ENCODE measurements at regions not wholly inside any gene's neighbourhood (a gene's known extent, or its start where the extent isn't known, plus 50 kb on each side); places are given as distances from the start of the nearest gene placed in this dataset.

DNA sequence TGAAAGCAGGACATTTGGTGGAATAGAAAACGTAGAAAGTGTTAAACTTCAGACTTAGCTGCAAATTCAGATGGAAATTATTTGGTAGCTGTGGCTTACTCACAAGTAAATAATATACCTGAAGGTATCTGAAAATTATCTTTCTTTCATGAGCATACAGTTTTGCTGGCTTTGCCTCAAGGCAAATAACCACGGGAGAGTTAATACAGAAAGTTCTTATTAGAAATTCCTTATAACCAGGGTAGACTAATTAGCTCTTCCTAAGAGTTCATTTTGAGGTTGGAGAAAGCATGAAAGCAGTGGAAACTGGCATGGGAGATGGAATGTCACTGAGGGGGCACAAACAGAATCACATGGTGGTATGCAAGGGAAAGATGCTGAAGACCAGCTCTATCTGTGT, 217.5 kb downstream of the CD83 start:
- Histone ChIP-seq H3K4me3 (ENCODE audit: low read length in 3 of 3) (no peak overlapping the region), H3K4me1 (ENCODE audit: control insufficient read depth in 3 of 3, insufficient read depth in 3 of 3, low read length in 3 of 3) (peaks cover 0 to 2% (median 0%) of the 10 kb centered on the region in 3 donors), H3K9ac (ENCODE audit: low read depth in 1 of 3, low read length in 3 of 3) (no peak overlapping the region), H3K9me3 (ENCODE audit: control insufficient read depth in 3 of 3, low read length in 3 of 3) (no peaks in the 10 kb centered on the region), H3K27ac (ENCODE audit: low read depth, low read length) (no peak overlapping the region), H3K36me3 (ENCODE audit: control insufficient read depth in 3 of 3, insufficient read depth in 3 of 3, low read length in 3 of 3) (no peaks in the 10 kb centered on the region), H3K27me3 (ENCODE audit: control insufficient read depth in 3 of 3, insufficient read depth in 3 of 3, low read length in 3 of 3) (peaks cover 0 to under 1% (median 0%) of the 10 kb centered on the region in 3 donors)

- H3K4me3 ChIP-seq (ENCODE audit: low read length in 3 of 3) = no peak overlapping the region
- peaks cover 0 to 2% (median 0%) of the 10 kb centered on the region in 3 donors for H3K4me1 ChIP-seq (ENCODE audit: control insufficient read depth in 3 of 3, insufficient read depth in 3 of 3, low read length in 3 of 3)
- no peak overlapping the region for H3K27ac ChIP-seq (ENCODE audit: low read depth, low read length)
- H3K27me3 ChIP-seq (ENCODE audit: control insufficient read depth in 3 of 3, insufficient read depth in 3 of 3, low read length in 3 of 3) = no peaks in the 10 kb centered on the region
- H3K9ac ChIP-seq (ENCODE audit: low read depth in 1 of 3, low read length in 3 of 3) = no peak overlapping the region
- no peaks in the 10 kb centered on the region for H3K36me3 ChIP-seq (ENCODE audit: control insufficient read depth in 3 of 3, insufficient read depth in 3 of 3, low read length in 3 of 3)
- H3K9me3 ChIP-seq (ENCODE audit: control insufficient read depth in 3 of 3, low read length in 3 of 3) = no peaks in the 10 kb centered on the region
Observed at GRCh38 chr6:14337152-14337551, 219.6 kb downstream of the CD83 start.

DNA sequence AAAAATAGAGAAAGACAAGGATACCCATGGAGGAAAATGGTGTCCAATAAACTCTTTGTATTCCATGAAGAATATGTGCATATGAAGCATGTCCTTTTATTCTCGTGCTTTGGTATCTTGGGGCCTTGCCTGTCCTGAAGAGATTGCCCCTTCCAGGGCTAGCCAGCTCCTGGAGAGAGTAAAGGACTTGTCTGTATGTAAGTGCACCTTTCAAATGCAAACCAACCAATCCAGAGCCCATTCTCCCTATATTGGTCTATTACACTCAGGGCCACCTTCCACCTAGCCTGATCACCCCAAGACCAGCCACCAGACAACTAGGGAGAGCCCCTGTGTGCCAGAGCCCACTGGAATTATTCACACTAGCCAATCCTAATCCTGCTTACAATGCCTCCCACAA, 221.6 kb downstream of the CD83 start:
- no peaks in the 10 kb centered on the region for H3K9me3 ChIP-seq (ENCODE audit: control insufficient read depth in 3 of 3, low read length in 3 of 3)
- H3K4me1 ChIP-seq (ENCODE audit: control insufficient read depth in 3 of 3, insufficient read depth in 3 of 3, low read length in 3 of 3) = no peaks in the 10 kb centered on the region
- H3K36me3 ChIP-seq (ENCODE audit: control insufficient read depth in 3 of 3, insufficient read depth in 3 of 3, low read length in 3 of 3) = no peaks in the 10 kb centered on the region
- H3K4me3 ChIP-seq (ENCODE audit: low read length in 3 of 3) = no peak overlapping the region
- H3K27ac ChIP-seq (ENCODE audit: low read depth, low read length) = no peak overlapping the region
- H3K9ac ChIP-seq (ENCODE audit: low read depth in 1 of 3, low read length in 3 of 3) = no peak overlapping the region
- H3K27me3 ChIP-seq (ENCODE audit: control insufficient read depth in 3 of 3, insufficient read depth in 3 of 3, low read length in 3 of 3) = no peaks in the 10 kb centered on the region

GRCh38 chr6:14339711-14340584, 222.4 kb downstream of the CD83 start:
- Histone ChIP-seq H3K27ac (ENCODE audit: low read depth, low read length) (no peak overlapping the region), H3K36me3 (ENCODE audit: control insufficient read depth in 3 of 3, insufficient read depth in 3 of 3, low read length in 3 of 3) (no peaks in the 10 kb centered on the region), H3K27me3 (ENCODE audit: control insufficient read depth in 3 of 3, insufficient read depth in 3 of 3, low read length in 3 of 3) (no peaks in the 10 kb centered on the region), H3K9ac (ENCODE audit: low read depth in 1 of 3, low read length in 3 of 3) (no peak overlapping the region), H3K9me3 (ENCODE audit: control insufficient read depth in 3 of 3, low read length in 3 of 3) (no peaks in the 10 kb centered on the region), H3K4me3 (ENCODE audit: low read length in 3 of 3) (no peak overlapping the region), H3K4me1 (ENCODE audit: control insufficient read depth in 3 of 3, insufficient read depth in 3 of 3, low read length in 3 of 3) (no peaks in the 10 kb centered on the region)

DNA sequence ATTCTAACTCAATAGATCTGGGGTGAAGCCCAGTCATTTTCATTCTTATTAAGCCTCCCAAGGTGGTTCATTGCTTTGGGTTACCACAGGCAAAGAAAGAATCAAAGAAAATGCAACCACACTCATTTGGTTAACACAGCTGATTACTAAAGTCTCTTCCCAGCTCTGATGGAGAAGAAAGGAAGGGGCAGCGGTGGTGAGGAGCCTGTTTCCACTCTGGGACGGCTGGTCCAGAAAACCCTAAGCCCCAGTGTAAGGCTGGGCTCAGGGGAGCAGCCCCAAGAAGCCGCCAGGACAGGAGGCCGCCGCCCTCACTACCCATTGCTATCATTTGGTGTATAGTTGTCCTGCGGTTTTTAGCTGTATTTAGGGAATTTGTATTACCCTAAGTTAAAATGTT, 226.9 kb downstream of the CD83 start:
- Histone ChIP-seq H3K27ac (ENCODE audit: low read depth, low read length) (no peak overlapping the region), H3K4me3 (ENCODE audit: low read length in 3 of 3) (no peak overlapping the region), H3K9ac (ENCODE audit: low read depth in 1 of 3, low read length in 3 of 3) (no peak overlapping the region), H3K4me1 (ENCODE audit: control insufficient read depth in 3 of 3, insufficient read depth in 3 of 3, low read length in 3 of 3) (peaks cover 0 to 3% (median 0%) of the 10 kb centered on the region in 3 donors), H3K9me3 (ENCODE audit: control insufficient read depth in 3 of 3, low read length in 3 of 3) (no peaks in the 10 kb centered on the region), H3K27me3 (ENCODE audit: control insufficient read depth in 3 of 3, insufficient read depth in 3 of 3, low read length in 3 of 3) (no peaks in the 10 kb centered on the region), H3K36me3 (ENCODE audit: control insufficient read depth in 3 of 3, insufficient read depth in 3 of 3, low read length in 3 of 3) (no peaks in the 10 kb centered on the region)

DNA sequence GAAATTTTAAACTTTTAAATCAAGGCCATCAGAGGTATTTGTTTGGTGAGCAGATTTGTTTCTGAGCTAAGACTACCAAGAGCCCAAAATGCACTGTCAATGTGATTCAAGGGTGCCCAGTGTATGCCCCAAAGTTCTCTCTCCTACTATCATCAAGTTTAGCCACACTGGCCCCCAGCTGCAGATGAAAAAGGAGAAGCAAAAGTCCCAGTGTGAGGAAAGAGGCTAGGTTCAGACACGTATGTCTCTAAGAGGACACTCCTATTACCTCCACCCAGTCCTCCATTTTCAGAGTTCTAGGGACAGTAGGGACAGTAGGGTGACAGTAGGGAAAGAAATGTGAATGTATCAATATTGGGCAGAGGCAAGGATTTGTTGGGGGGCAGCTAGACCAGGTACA, 230.8 kb downstream of the CD83 start:
- no peak overlapping the region for H3K4me3 ChIP-seq (ENCODE audit: low read length in 3 of 3)
- no peaks in the 10 kb centered on the region for H3K36me3 ChIP-seq (ENCODE audit: control insufficient read depth in 3 of 3, insufficient read depth in 3 of 3, low read length in 3 of 3)
- H3K9me3 ChIP-seq (ENCODE audit: control insufficient read depth in 3 of 3, low read length in 3 of 3) = no peaks in the 10 kb centered on the region
- H3K27me3 ChIP-seq (ENCODE audit: control insufficient read depth in 3 of 3, insufficient read depth in 3 of 3, low read length in 3 of 3) = no peaks in the 10 kb centered on the region
- H3K4me1 ChIP-seq (ENCODE audit: control insufficient read depth in 3 of 3, insufficient read depth in 3 of 3, low read length in 3 of 3) = peaks cover 0 to 3% (median 0%) of the 10 kb centered on the region in 3 donors
- H3K9ac ChIP-seq (ENCODE audit: low read depth in 1 of 3, low read length in 3 of 3) = no peak overlapping the region
- H3K27ac ChIP-seq (ENCODE audit: low read depth, low read length) = no peak overlapping the region

DNA sequence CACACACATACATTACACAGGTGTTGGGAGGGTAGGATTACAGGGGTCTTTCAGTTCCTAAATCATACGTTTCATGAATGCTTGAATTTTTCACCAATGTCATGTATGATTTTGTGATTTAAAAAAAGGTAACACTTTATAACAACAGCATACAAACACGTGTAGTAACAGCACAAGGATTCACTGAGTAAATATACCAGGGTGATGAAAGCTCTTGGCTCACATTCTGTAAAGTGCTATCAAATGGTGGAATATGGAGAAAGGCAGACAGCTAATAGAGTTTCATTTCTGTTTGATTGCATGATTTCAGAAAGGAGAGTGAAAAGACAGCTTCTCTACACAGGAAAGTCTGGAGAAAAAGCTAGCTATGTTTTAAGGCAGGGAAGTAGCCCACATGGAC, 231.9 kb downstream of the CD83 start:
- no peaks in the 10 kb centered on the region for H3K27me3 ChIP-seq (ENCODE audit: control insufficient read depth in 3 of 3, insufficient read depth in 3 of 3, low read length in 3 of 3)
- no peak overlapping the region for H3K27ac ChIP-seq (ENCODE audit: low read depth, low read length)

GRCh38 chr6:14350210-14350609, 232.6 kb downstream of the CD83 start:
- H3K4me1 ChIP-seq (ENCODE audit: control insufficient read depth in 3 of 3, insufficient read depth in 3 of 3, low read length in 3 of 3) = peaks cover 0 to 3% (median 0%) of the 10 kb centered on the region in 3 donors
- H3K27ac ChIP-seq (ENCODE audit: low read depth, low read length) = no peak overlapping the region
- H3K27me3 ChIP-seq (ENCODE audit: control insufficient read depth in 3 of 3, insufficient read depth in 3 of 3, low read length in 3 of 3) = no peaks in the 10 kb centered on the region
- H3K36me3 ChIP-seq (ENCODE audit: control insufficient read depth in 3 of 3, insufficient read depth in 3 of 3, low read length in 3 of 3) = no peaks in the 10 kb centered on the region
- H3K4me3 ChIP-seq (ENCODE audit: low read length in 3 of 3) = no peak overlapping the region
- H3K9me3 ChIP-seq (ENCODE audit: control insufficient read depth in 3 of 3, low read length in 3 of 3) = no peaks in the 10 kb centered on the region
- H3K9ac ChIP-seq (ENCODE audit: low read depth in 1 of 3, low read length in 3 of 3) = no peak overlapping the region

More for the DNA sequence above, 231.9 kb downstream of the CD83 start:
- Histone ChIP-seq H3K4me3 (ENCODE audit: low read length in 3 of 3) (no peak overlapping the region), H3K4me1 (ENCODE audit: control insufficient read depth in 3 of 3, insufficient read depth in 3 of 3, low read length in 3 of 3) (peaks cover 0 to 3% (median 0%) of the 10 kb centered on the region in 3 donors), H3K9ac (ENCODE audit: low read depth in 1 of 3, low read length in 3 of 3) (no peak overlapping the region), H3K36me3 (ENCODE audit: control insufficient read depth in 3 of 3, insufficient read depth in 3 of 3, low read length in 3 of 3) (no peaks in the 10 kb centered on the region), H3K9me3 (ENCODE audit: control insufficient read depth in 3 of 3, low read length in 3 of 3) (no peaks in the 10 kb centered on the region)

DNA sequence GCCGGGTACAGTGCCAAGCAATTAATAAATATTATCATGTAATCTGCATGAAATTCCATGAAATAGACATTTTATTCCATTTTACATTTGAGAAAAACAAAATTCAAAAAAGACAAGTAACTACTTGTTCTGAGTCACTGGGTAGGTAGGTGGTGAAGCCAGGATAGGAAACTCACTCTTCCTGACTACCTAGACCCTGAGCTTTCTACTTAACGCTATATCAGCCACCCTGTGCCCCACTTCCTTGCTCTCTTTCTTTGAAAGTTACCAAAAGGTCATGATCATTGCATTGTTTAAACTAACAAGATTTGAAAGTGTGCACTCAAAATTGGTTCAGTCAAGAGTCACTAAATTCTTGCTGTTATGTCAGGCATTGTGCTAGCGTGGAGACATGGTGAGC, 235.7 kb downstream of the CD83 start:
- no peak overlapping the region for H3K27ac ChIP-seq (ENCODE audit: low read depth, low read length)
- H3K4me3 ChIP-seq (ENCODE audit: low read length in 3 of 3) = no peak overlapping the region
- H3K27me3 ChIP-seq (ENCODE audit: control insufficient read depth in 3 of 3, insufficient read depth in 3 of 3, low read length in 3 of 3) = no peaks in the 10 kb centered on the region
- no peaks in the 10 kb centered on the region for H3K9me3 ChIP-seq (ENCODE audit: control insufficient read depth in 3 of 3, low read length in 3 of 3)
- no peaks in the 10 kb centered on the region for H3K4me1 ChIP-seq (ENCODE audit: control insufficient read depth in 3 of 3, insufficient read depth in 3 of 3, low read length in 3 of 3)
- H3K9ac ChIP-seq (ENCODE audit: low read depth in 1 of 3, low read length in 3 of 3) = no peak overlapping the region
- no peaks in the 10 kb centered on the region for H3K36me3 ChIP-seq (ENCODE audit: control insufficient read depth in 3 of 3, insufficient read depth in 3 of 3, low read length in 3 of 3)

DNA sequence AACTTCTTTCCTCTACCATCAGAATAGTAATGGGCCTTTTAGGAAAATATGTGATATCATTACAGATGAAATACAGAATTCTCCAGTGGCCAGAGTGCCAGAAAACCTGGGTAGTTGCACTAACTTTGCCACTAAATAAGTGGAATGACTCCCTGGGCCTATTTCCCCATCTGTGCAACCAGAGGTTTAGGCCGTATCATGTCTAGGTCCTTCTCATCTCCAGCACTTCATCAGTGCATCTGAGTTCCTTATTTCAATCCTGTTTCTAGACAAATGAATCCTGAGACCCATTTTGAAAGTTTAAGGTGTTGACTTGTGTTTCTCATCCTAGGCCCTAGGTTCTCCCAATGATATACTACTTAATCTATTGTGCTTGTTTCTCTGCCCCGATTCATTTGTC, 236.2 kb downstream of the CD83 start:
- H3K27ac ChIP-seq (ENCODE audit: low read depth, low read length) = no peak overlapping the region
- H3K4me1 ChIP-seq (ENCODE audit: control insufficient read depth in 3 of 3, insufficient read depth in 3 of 3, low read length in 3 of 3) = no peaks in the 10 kb centered on the region
- no peaks in the 10 kb centered on the region for H3K9me3 ChIP-seq (ENCODE audit: control insufficient read depth in 3 of 3, low read length in 3 of 3)
- no peak overlapping the region for H3K9ac ChIP-seq (ENCODE audit: low read depth in 1 of 3, low read length in 3 of 3)
- no peaks in the 10 kb centered on the region for H3K27me3 ChIP-seq (ENCODE audit: control insufficient read depth in 3 of 3, insufficient read depth in 3 of 3, low read length in 3 of 3)
- no peak overlapping the region for H3K4me3 ChIP-seq (ENCODE audit: low read length in 3 of 3)
- H3K36me3 ChIP-seq (ENCODE audit: control insufficient read depth in 3 of 3, insufficient read depth in 3 of 3, low read length in 3 of 3) = no peaks in the 10 kb centered on the region
